SK-N-SH treated with all-trans-retinoic acid at 6 μM for 48 hours (cell line): ENCODE measurements at regions not wholly inside any gene's neighbourhood (a gene's known extent, or its start where the extent isn't known, plus 50 kb on each side); places are given as distances from the start of the nearest gene placed in this dataset.

ENCODE experiments used
- BACH2 ChIP-seq: fragments of 250-450 bp; sonication (Bioruptor Pico); IDR thresholded peaks from 2 replicates; pipeline ENCODE4 v1.9.0; 2021; ENCODE audit warnings: mild to moderate bottlenecking, borderline replicate concordance
- TOX ChIP-seq: fragments of 250-450 bp; sonication (Bioruptor Pico); IDR thresholded peaks from 2 replicates; pipeline ENCODE4 v1.8.0; 2021; ENCODE audit warnings: mild to moderate bottlenecking, moderate library complexity, borderline replicate concordance
- ZFP3 ChIP-seq: fragments of 250-450 bp; sonication (Bioruptor Pico); IDR thresholded peaks from 2 replicates; pipeline ENCODE4 v1.5.0; 2020; ENCODE audit warnings: mild to moderate bottlenecking, moderate library complexity
- ZNF565 ChIP-seq: fragments of 450-650 bp; formaldehyde crosslinking; conservative IDR thresholded peaks from 2 replicates; pipeline ENCODE4 v1.5.0; 2020; ENCODE audit warnings: low read depth, mild to moderate bottlenecking, moderate library complexity

DNA sequence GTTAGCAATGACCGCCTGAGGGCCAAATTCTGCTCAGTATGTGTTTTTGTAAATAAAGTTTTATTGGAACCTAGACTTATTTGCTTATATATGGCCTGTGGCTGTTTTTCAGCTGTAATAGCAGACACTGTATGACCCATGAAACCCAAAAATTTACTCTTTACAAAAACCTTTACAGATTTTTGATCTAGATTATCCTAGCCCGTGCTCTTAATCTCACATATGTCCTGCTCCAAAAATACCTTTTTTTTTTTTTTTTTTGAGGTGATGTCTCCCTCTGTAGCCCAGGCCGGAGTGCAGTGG lies 148.0 kb upstream of the ZNF217 start:
- TF ChIP-seq ZNF565 (CRISPR knock-in tag): no peak
- no peak for TF ChIP-seq TOX (CRISPR knock-in tag)
- no peak for TF ChIP-seq ZFP3 (CRISPR knock-in tag)
- no peak for TF ChIP-seq BACH2 (CRISPR knock-in tag)
